H1 (cell line): ENCODE measurements at regions not wholly inside any gene's neighbourhood (a gene's known extent, or its start where the extent isn't known, plus 50 kb on each side); places are given as distances from the start of the nearest gene placed in this dataset.

Source experiments
- CTCF ChIA-PET: fragments of 300-600 bp; sonication (Branson Sonifier 250); formaldehyde crosslinking; loops from one replicate; lab custom pipeline; 2021; ENCODE audit not compliant: partially characterized antibody; lab: Charles Lee
- POLR2A ChIA-PET: fragments of 300-600 bp; sonication (Branson Sonifier 250); formaldehyde crosslinking; loops from one replicate; lab custom pipeline; 2021; ENCODE audit warnings: inconsistent platforms; ENCODE audit not compliant: partially characterized antibody; lab: Charles Lee
- DNase-seq, 2 experiments: peaks; one replicate each; pipeline versions ENCODE4 v3.0.0 to v3.0.0-alpha.2; 2010 to 2022; ENCODE audit warnings: low spot score in 2 of 2, low read depth in 1 of 2, mixed read lengths in 1 of 2
- FAIRE-seq: peaks from 2 replicates; lab custom pipeline; 2011; peaks lifted over from hg19 to GRCh38; lab: Jason Lieb, UNC
- H2AFZ ChIP-seq: 2 replicates; pipeline ENCODE4 v1.8.1; 2012; ENCODE audit warnings: low read length, inconsistent platforms
- H2AK5ac ChIP-seq: 2 replicates; pipeline ENCODE4 v1.6.1; 2013; ENCODE audit warnings: low read depth, low read length
- H2BK120ac ChIP-seq: replicated peaks from 2 replicates; pipeline ENCODE3; 2013; ENCODE audit warnings: low read depth, low read length, inconsistent platforms
- H2BK12ac ChIP-seq: 2 replicates; pipeline ENCODE4 v1.6.1; 2013; ENCODE audit warnings: low read depth, low read length
- H2BK15ac ChIP-seq: 2 replicates; pipeline ENCODE4 v1.6.1; 2013; ENCODE audit warnings: low read length
- H2BK20ac ChIP-seq: 2 replicates; pipeline ENCODE4 v1.6.1; 2013; ENCODE audit warnings: low read length
- H2BK5ac ChIP-seq: 2 replicates; pipeline ENCODE4 v1.6.1; 2013; ENCODE audit warnings: low read depth, low read length
- H3K14ac ChIP-seq: 2 replicates; pipeline ENCODE4 v1.6.1; 2013; ENCODE audit warnings: inconsistent platforms; ENCODE audit not compliant: insufficient read length
- H3K18ac ChIP-seq: 2 replicates; pipeline ENCODE4 v1.6.1; 2013; ENCODE audit warnings: low read length; ENCODE audit errors: extremely low read depth
- H3K23ac ChIP-seq: 2 replicates; pipeline ENCODE4 v1.6.1; 2013; ENCODE audit warnings: inconsistent platforms; ENCODE audit not compliant: insufficient read length
- H3K23me2 ChIP-seq: 2 replicates; pipeline ENCODE4 v1.6.1; 2013; ENCODE audit warnings: low read depth, low read length
- H3K27ac ChIP-seq: 2 replicates; pipeline ENCODE4 v1.6.1; 2011; ENCODE audit warnings: low read depth, low read length, inconsistent platforms
- H3K27me3 ChIP-seq, 4 experiments: replicated peaks in 1 of 4; 1 replicate in 1 of 4; 2 replicates in 3 of 4; pipeline versions ENCODE4 v1.6.1 to v1.8.1; 2011 to 2013; ENCODE audit warnings: low read length in 3 of 4, mild to moderate bottlenecking in 3 of 4, inconsistent platforms in 2 of 4, mixed read lengths in 2 of 4, moderate library complexity in 1 of 4; ENCODE audit not compliant: control insufficient read depth in 3 of 4, insufficient read depth in 3 of 4; ENCODE audit errors: extremely low read depth in 1 of 4
- H3K36me3 ChIP-seq, 4 experiments: 2 replicates each; pipeline versions ENCODE4 v1.6.1 to v1.8.1; 2011 to 2013; ENCODE audit warnings: mild to moderate bottlenecking in 4 of 4, low read length in 3 of 4, moderate library complexity in 2 of 4, control low read depth in 1 of 4, inconsistent platforms in 1 of 4; ENCODE audit not compliant: insufficient read depth in 4 of 4, control insufficient read depth in 2 of 4
- H3K4ac ChIP-seq: replicated peaks from 2 replicates; pipeline ENCODE3; 2013; ENCODE audit warnings: low read length, low read depth, mixed read lengths, inconsistent platforms; ENCODE audit not compliant: insufficient read length
- H3K4me1 ChIP-seq, 4 experiments: replicated peaks in 1 of 4; 1 replicate in 1 of 4; 2 replicates in 3 of 4; pipeline versions ENCODE4 v1.6.1 to v1.8.1; 2011 to 2013; ENCODE audit warnings: low read length in 3 of 4, inconsistent platforms in 2 of 4, mixed read lengths in 1 of 4; ENCODE audit not compliant: insufficient read depth in 4 of 4, control insufficient read depth in 3 of 4
- H3K4me2 ChIP-seq, 2 experiments: 2 replicates each; pipeline versions ENCODE4 v1.6.1 to v1.8.1; 2011 to 2013; ENCODE audit warnings: low read depth in 2 of 2, low read length in 2 of 2, control low read depth in 1 of 2, inconsistent platforms in 1 of 2, mild to moderate bottlenecking in 1 of 2; ENCODE audit not compliant: insufficient read depth in 1 of 2
- H3K4me3 ChIP-seq, 4 experiments: fragments of 200-600, 300-600 bp in 1 of 4; sonication (generic), shearing (Covaris generic), sonication (Bioruptor Twin) in 1 of 4; 2 replicates each; pipeline versions ENCODE4 v1.5.1 to v1.8.1; 2011 to 2016; ENCODE audit warnings: low read length in 4 of 4, low read depth in 3 of 4, control low read depth in 2 of 4, inconsistent platforms in 2 of 4, mild to moderate bottlenecking in 2 of 4, mixed read lengths in 1 of 4, moderate library complexity in 1 of 4; ENCODE audit not compliant: insufficient read depth in 2 of 4; ENCODE audit errors: extremely low read depth in 1 of 4
- H3K56ac ChIP-seq: replicated peaks from 2 replicates; pipeline ENCODE3; 2013; ENCODE audit warnings: low read depth, mild to moderate bottlenecking, mixed read lengths, low read length, inconsistent platforms; ENCODE audit not compliant: insufficient read length
- H3K79me1 ChIP-seq: 2 replicates; pipeline ENCODE4 v1.6.1; 2013; ENCODE audit warnings: low read depth, low read length, control low read depth
- H3K79me2 ChIP-seq, 2 experiments: 2 replicates each; pipeline versions ENCODE4 v1.6.1 to v1.8.1; 2012 to 2013; ENCODE audit warnings: low read length in 2 of 2, mild to moderate bottlenecking in 2 of 2, inconsistent platforms in 1 of 2; ENCODE audit not compliant: insufficient read depth in 2 of 2, control insufficient read depth in 1 of 2
- H3K9ac ChIP-seq, 4 experiments: replicated peaks in 1 of 4; 1 replicate in 1 of 4; 2 replicates in 3 of 4; pipeline versions ENCODE4 v1.6.1 to v1.8.1; 2011 to 2013; ENCODE audit warnings: low read depth in 3 of 4, low read length in 3 of 4, control low read depth in 2 of 4, mild to moderate bottlenecking in 2 of 4, moderate library complexity in 2 of 4, inconsistent platforms in 1 of 4; ENCODE audit errors: extremely low read depth in 1 of 4
- H3K9me3 ChIP-seq, 2 experiments: 2 replicates each; pipeline versions ENCODE4 v1.6.1 to v1.8.1; 2012 to 2013; ENCODE audit warnings: mild to moderate bottlenecking in 2 of 2, moderate library complexity in 2 of 2, control low read depth in 1 of 2, inconsistent platforms in 1 of 2, low read depth in 1 of 2, low read length in 1 of 2, mixed read lengths in 1 of 2; ENCODE audit not compliant: insufficient read depth in 2 of 2
- H4K20me1 ChIP-seq, 2 experiments: replicated peaks in 1 of 2; 2 replicates each; pipeline versions ENCODE3 to v1.8.1; 2011 to 2013; ENCODE audit warnings: inconsistent platforms in 2 of 2, low read length in 2 of 2, mild to moderate bottlenecking in 1 of 2; ENCODE audit not compliant: insufficient read depth in 2 of 2, control insufficient read depth in 1 of 2
- H4K5ac ChIP-seq: 2 replicates; pipeline ENCODE4 v1.6.1; 2013; ENCODE audit warnings: low read length, low read depth, mixed read lengths, inconsistent platforms; ENCODE audit not compliant: insufficient read length
- H4K8ac ChIP-seq: 2 replicates; pipeline ENCODE4 v1.8.0; 2013; ENCODE audit warnings: mild to moderate bottlenecking, moderate library complexity, low read length, inconsistent platforms; ENCODE audit not compliant: insufficient read depth; ENCODE audit errors: extremely low read depth
- H4K91ac ChIP-seq: replicated peaks from 2 replicates; pipeline ENCODE3; 2013; ENCODE audit warnings: low read length, mixed read lengths, inconsistent platforms; ENCODE audit not compliant: insufficient read length
- CBX8 ChIP-seq: fragments of 300-800, 300-1000 bp; sonication (generic); IDR thresholded peaks from 2 replicates; pipeline ENCODE4 v1.7.1; 2016; ENCODE audit warnings: low read depth, low read length, borderline replicate concordance
- EP300 ChIP-seq, 2 experiments: IDR thresholded peaks; 1 replicate in 1 of 2; 2 replicates in 1 of 2; pipeline ENCODE4 v1.6.1; 2011 to 2012; ENCODE audit warnings: low read depth in 2 of 2, low read length in 2 of 2, mild to moderate bottlenecking in 2 of 2, borderline replicate concordance in 1 of 2, inconsistent platforms in 1 of 2, moderate library complexity in 1 of 2
- EZH2 ChIP-seq: fragments of 200-600 bp; sonication (generic); IDR thresholded peaks from 2 replicates; pipeline ENCODE4 v1.7.1; 2012; ENCODE audit warnings: low read depth, mild to moderate bottlenecking, moderate library complexity, low read length, inconsistent platforms; ENCODE audit not compliant: severe bottlenecking
- RNF2 ChIP-seq: fragments of 200-900, 300-1000 bp; sonication (generic); IDR thresholded peaks from 2 replicates; pipeline ENCODE4 v1.7.1; 2016; ENCODE audit warnings: borderline replicate concordance, low read depth, mild to moderate bottlenecking, antibody characterized with exemption, low read length; ENCODE audit not compliant: poor library complexity, severe bottlenecking; ENCODE audit errors: missing control alignments
- SUZ12 ChIP-seq: fragments of 200-600 bp; sonication (generic); IDR thresholded peaks from 2 replicates; pipeline ENCODE4 v1.6.1; 2012; ENCODE audit warnings: mild to moderate bottlenecking, inconsistent platforms, low read length, moderate library complexity, mixed read lengths
- TCF12 ChIP-seq: IDR thresholded peaks from 2 replicates; pipeline ENCODE4 v1.6.1; 2011; ENCODE audit warnings: low read depth, mild to moderate bottlenecking, low read length
- WGBS, 2 experiments: shearing (Covaris generic) in 1 of 2; methylation state at CpG; one replicate each; pipeline versions ENCODE4 v1.1.6 to v1.1.7; 2013 to 2015; ENCODE audit warnings: low lambda C conversion rate in 2 of 2, mixed read lengths in 2 of 2, inconsistent platforms in 1 of 2, low coverage in 1 of 2, missing lambda C conversion rate in 1 of 2; ENCODE audit not compliant: insufficient replicate concordance in 2 of 2, insufficient coverage in 1 of 2, insufficient read length in 1 of 2; ENCODE audit errors: extremely low coverage in 1 of 2, missing lambda C conversion rate in 1 of 2; 5-methylcytosine and 5-hydroxymethylcytosine counted together

DNA sequence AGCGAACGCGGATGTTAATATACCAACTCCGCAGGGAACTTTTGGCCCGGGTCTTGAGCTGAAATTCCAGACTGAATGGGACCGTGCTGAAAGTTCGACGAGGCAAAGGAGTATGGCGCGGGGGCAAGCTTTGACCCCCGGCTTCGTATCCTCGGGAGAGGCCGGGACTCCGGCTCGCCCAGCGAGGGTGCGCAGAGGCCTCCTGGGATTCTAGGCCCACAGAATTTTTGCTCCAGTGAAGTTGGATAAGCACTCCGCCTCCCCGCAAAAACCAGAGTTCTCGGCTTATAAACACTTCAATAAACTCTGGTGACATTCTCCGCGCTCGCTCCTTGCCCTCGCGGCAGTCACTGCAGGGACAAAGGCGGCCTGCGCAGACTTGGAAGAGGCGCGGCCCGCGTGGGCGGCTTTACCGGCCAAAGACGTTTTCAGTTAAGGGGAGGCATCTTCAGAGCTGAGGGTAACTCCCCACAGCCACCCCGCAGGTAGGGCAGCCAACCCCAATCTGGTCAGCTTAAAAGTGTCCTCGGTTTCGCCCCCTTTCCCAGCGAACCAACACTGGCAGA is 112.6 kb downstream of the KCNRG start:
- H2BK5ac ChIP-seq: no peak overlapping the region
- H2BK120ac ChIP-seq: no peak overlapping the region
- H2AK5ac ChIP-seq: no peak overlapping the region
- H2BK20ac ChIP-seq: no peak overlapping the region
- peaks cover 8 to 45% (median 28%) of the 10 kb centered on the region in 4 experiments for H3K4me1 ChIP-seq
- H3K79me1 ChIP-seq: no peaks in the 10 kb centered on the region
- H2BK12ac ChIP-seq: no peak overlapping the region
- no peak overlapping the region for H3K4ac ChIP-seq
- WGBS, 2 experiments: 1% methylated on average over 35 of the region's 39 CpGs; no CpG with 5 or more reads in 1 of the 2 experiments
- H4K91ac ChIP-seq: no peak overlapping the region
- H3K18ac ChIP-seq: no peak overlapping the region
- H2BK15ac ChIP-seq: no peak overlapping the region
- H3K9ac ChIP-seq: no peak overlapping the region; a peak in 1 of 7 replicates
- DNase-seq (peak in 1 of 2 experiments; percentile 68), FAIRE-seq (no peak)
- H3K23me2 ChIP-seq: peaks cover 34% of the 10 kb centered on the region
- ChIA-PET POLR2A (interaction anchor here (1.5 to 6.9 kb wide), 4 partner anchors 13 to 129 kb away, joined by 5 to 52 read pairs (median 12); partner anchors contain the start of gene TRIM13), CTCF (interaction anchor here (0.7 to 2.8 kb wide), 9 partner anchors 8 to 673 kb away, joined by 3 to 13 read pairs (median 4); partner anchors contain the start of gene TRIM13)
- H3K14ac ChIP-seq: no peak overlapping the region
- H3K36me3 ChIP-seq: no peaks in the 10 kb centered on the region
- TF ChIP-seq EP300 (IDR thresholded peaks at IDR 0.05; ENCODE audit: borderline replicate concordance in 1 of 2, low read depth in 2 of 2, low read length in 2 of 2): no peak
- 0 out of 2 replicates have a peak, but pooled peaks have one; percentile 62 for TF ChIP-seq CBX8
- TF ChIP-seq SUZ12: peak; percentile 54; the same call in 1 of the 2 replicates
- peak; percentile 63 for TF ChIP-seq RNF2
- TF ChIP-seq EZH2: peak; percentile 83
- TF ChIP-seq TCF12: no peak
- H4K5ac ChIP-seq: no peak overlapping the region
- no peak overlapping the region for H2AFZ ChIP-seq
- peaks cover 53 to 83% (median 77%) of the 10 kb centered on the region in 4 experiments for H3K27me3 ChIP-seq
- peak overlapping the region; percentile 82 to 98 for H3K4me2 ChIP-seq
- H3K4me3 ChIP-seq: peak overlapping the region; percentile 10 to 85 (median 72); a peak in 7 of 8 replicates
- H3K79me2 ChIP-seq: no peaks in the 10 kb centered on the region
- no peak overlapping the region; the same call in 1 of the 2 replicates for H4K8ac ChIP-seq
- no peak overlapping the region for H3K27ac ChIP-seq
- no peak overlapping the region for H3K56ac ChIP-seq
- H3K23ac ChIP-seq: no peak overlapping the region
- H3K9me3 ChIP-seq: no peaks in the 10 kb centered on the region
- H4K20me1 ChIP-seq: peaks cover 8 to 9% of the 10 kb centered on the region in 2 experiments
